T47D (cell line): ENCODE measurements at regions not wholly inside any gene's neighbourhood (a gene's known extent, or its start where the extent isn't known, plus 50 kb on each side); places are given as distances from the start of the nearest gene placed in this dataset.
A peak's percentile ranks its signal among the peaks of the same experiment; 100 is the strongest.
"Not testable (repeated sequence)": the region's sequence is repeated elsewhere in the genome, so short reads cannot be mapped to it uniquely, and the experiment has no call there.

Experiments used
- DNase-seq, 2 experiments: peaks; one replicate each; pipeline versions ENCODE4 v3.0.0 to v3.0.0-alpha.2; 2011 to 2012; ENCODE audit warnings: low read depth in 1 of 2, low spot score in 1 of 2
- JUND ChIP-seq: IDR thresholded peaks from 2 replicates; pipeline ENCODE4 v1.6.1; 2012; ENCODE audit warnings: low read depth
- in situ Hi-C: cut with HindIII; loops from 2 replicates; pipeline ENCODE4 v1.10.0; 2016; ENCODE audit warnings: low sequenced_read_pairs, low pct_unique_long_range_greater_than_20kb

GRCh38 chr3:26452363-26452762 lies 170.2 kb upstream of the LRRC3B start:
- no peak for DNase-seq
- TF ChIP-seq JUND, result no peak
- in situ Hi-C loops, result no loop called here

GRCh38 chr3:26460985-26461384 lies 161.6 kb upstream of the LRRC3B start:
- in situ Hi-C loops, result no loop called here
- DNase-seq, result no peak
- no peak for TF ChIP-seq JUND

GRCh38 chr3:26472345-26472744 lies 150.2 kb upstream of the LRRC3B start:
- no peak for DNase-seq
- in situ Hi-C loops, result no loop called here
- no peak for TF ChIP-seq JUND

GRCh38 chr3:26474706-26475105 lies 147.9 kb upstream of the LRRC3B start:
- DNase-seq, result no peak
- no peak for TF ChIP-seq JUND
- in situ Hi-C loops, result no loop called here

- DNase-seq, result no peak
- in situ Hi-C loops, result no loop called here
- TF ChIP-seq JUND, result no peak
Observed at GRCh38 chr3:26480377-26480776, 142.2 kb upstream of the LRRC3B start.

- DNase-seq, result peak; percentile 13 to 49
- no peak for TF ChIP-seq JUND
- in situ Hi-C loops, result no loop called here
Observed at GRCh38 chr3:26484140-26484539, 138.4 kb upstream of the LRRC3B start.

- in situ Hi-C loops, result no loop called here
- DNase-seq, result no peak
- TF ChIP-seq JUND, result no peak
Observed at GRCh38 chr3:26498271-26498670, 124.3 kb upstream of the LRRC3B start.

- in situ Hi-C loops, result no loop called here
- TF ChIP-seq JUND, result no peak
- DNase-seq, result no peak
Observed at GRCh38 chr3:26505399-26505798, 117.2 kb upstream of the LRRC3B start.

GRCh38 chr3:26514445-26515029 lies 108.0 kb upstream of the LRRC3B start:
- DNase-seq, in situ Hi-C loops: not testable (repeated sequence)

GRCh38 chr3:26515351-26515750 lies 107.2 kb upstream of the LRRC3B start:
- in situ Hi-C loops, result no loop called here
- no peak for TF ChIP-seq JUND
- DNase-seq, result no peak

GRCh38 chr3:26521261-26521660 lies 101.3 kb upstream of the LRRC3B start:
- in situ Hi-C loops, result no loop called here
- DNase-seq, result no peak
- no peak for TF ChIP-seq JUND

- DNase-seq, result no peak
- in situ Hi-C loops, result no loop called here
- TF ChIP-seq JUND, result no peak
Observed at GRCh38 chr3:26522919-26523318, 99.7 kb upstream of the LRRC3B start.

GRCh38 chr3:26525013-26525412 lies 97.6 kb upstream of the LRRC3B start:
- in situ Hi-C loops, result no loop called here
- DNase-seq, result no peak
- TF ChIP-seq JUND, result no peak

- no peak for DNase-seq
- in situ Hi-C loops, result no loop called here
- TF ChIP-seq JUND, result no peak
Observed at GRCh38 chr3:26535151-26535550, 87.4 kb upstream of the LRRC3B start.

- TF ChIP-seq JUND, result no peak
- in situ Hi-C loops, result no loop called here
- DNase-seq, result no peak
Observed at GRCh38 chr3:26536955-26537354, 85.6 kb upstream of the LRRC3B start.
